SW480 (cell line): ENCODE measurements at regions not wholly inside any gene's neighbourhood (a gene's known extent, or its start where the extent isn't known, plus 50 kb on each side); places are given as distances from the start of the nearest gene placed in this dataset.
"Not testable (repeated sequence)": the region's sequence is repeated elsewhere in the genome, so short reads cannot be mapped to it uniquely, and the experiment has no call there.

Experiments
- DNase-seq: peaks from one replicate; pipeline ENCODE4 v3.0.0-alpha.2; 2016; ENCODE audit warnings: low spot score

DNA sequence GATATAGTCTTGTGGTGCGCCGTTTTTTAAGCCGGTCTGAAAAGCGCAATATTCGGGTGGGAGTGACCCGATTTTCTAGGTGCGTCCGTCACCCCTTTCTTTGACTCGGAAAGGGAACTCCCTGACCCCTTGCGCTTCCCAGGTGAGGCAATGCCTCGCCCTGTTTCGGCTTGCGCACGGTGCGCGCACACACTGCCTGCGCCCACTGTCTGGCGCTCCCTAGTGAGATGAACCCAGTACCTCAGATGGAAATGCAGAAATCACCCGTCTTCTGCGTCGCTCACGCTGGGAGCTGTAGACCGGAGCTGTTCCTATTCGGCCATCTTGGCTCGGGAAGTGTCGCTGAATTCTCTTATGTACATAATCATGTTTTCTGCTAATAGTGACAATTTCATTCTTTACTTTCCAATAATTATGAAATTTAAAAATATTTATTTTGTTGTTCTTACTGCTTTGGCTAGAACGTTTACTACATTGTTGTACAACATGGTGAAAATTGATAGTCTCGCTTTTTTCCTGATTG is 61.2 kb upstream of the MINDY3 start:
- DNase-seq = not testable (repeated sequence)

DNA sequence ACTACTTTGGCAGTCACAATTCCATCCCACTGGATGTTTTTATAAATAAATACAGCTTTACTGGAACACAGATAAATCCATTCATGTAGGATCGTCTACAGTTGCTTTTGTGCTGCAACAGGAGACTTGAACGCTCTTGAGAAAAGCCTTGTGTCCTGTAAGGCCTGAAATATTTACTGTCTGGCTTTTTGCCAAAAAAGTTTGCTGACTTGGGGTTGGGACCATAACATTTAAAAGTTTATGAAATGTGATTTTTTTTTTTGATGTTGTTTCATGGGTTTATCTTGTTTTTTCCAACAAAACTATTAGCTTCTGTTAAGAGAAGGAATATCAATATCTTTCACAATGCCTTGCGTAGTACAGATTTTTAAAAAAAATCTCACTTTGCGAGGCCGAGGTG is 71.1 kb upstream of the MINDY3 start:
- no peak for DNase-seq

DNA sequence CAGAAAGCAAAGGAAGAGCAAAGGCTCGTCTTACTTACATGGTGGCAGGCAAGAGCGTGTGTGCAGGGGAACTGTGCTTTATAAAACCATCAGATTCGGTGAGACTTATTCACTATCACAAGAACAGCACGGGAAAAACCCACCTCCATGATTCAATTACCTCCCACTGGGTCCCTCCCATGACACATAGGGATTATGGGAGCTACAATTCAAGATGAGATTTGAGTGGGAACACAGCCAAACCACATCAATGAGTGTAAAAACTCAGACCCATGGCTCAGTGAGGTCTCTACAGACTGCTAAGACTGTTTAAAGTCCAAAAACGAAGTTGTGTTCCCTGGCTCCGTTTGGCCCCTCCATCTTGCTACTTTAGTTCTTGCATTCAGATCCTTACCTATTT is 79.2 kb upstream of the MINDY3 start:
- peak; percentile 4 for DNase-seq

DNA sequence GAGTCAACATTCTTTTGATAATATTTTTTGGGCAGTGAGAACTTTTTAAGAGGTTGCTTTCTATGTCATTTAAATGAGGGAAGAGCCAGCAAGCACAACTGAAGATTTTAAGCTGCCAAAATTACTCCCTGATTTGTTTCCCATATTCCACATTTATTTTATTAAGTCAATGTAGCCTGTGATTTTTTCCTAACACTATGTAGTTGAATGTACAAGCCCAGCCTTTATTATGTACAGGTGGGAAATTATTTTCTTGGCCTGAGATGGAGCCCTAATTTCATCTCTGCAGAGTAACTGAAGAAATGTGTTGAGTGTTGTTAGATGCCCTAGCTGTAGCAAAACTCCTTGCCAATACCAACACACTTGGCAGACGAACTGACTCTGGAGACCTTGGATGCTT is 83.1 kb upstream of the MINDY3 start:
- no peak for DNase-seq

DNA sequence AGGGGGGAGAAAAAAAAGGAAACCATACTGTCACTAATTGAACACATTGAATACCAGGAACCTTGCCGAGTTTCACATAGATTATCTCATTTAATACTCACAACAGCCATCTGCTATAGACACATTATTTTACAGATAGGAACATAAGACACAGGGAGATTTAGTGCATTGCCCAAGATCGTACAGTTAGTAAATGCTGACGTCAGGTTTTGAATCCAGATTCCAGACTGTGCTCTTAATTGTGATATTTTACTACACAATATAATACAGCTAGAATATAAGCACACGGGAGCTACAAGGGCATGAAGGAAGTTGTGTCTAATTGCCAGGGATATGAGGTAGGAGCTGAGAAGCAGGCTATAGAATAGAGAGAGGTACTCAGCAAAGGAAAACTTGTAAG is 93.9 kb upstream of the MINDY3 start:
- no peak for DNase-seq

DNA sequence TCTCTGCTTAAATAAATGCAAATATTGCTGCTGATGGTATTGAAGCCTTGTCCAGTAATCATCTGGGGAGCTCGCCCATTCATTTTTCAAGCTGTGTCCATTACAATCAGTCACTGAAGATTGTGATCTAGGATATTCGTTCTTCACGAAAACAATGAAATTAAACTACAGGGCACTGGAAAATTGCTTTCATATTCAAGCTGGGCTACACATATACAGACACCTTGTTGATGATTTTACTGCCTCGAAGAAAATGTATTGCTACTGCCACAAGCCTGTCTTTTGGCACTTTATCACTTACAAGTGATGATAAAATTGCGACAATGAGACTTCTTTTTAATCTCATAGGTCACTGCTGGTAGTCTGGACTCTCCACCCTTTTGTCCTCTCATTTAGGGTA is 100.0 kb upstream of the MINDY3 start:
- no peak for DNase-seq

DNA sequence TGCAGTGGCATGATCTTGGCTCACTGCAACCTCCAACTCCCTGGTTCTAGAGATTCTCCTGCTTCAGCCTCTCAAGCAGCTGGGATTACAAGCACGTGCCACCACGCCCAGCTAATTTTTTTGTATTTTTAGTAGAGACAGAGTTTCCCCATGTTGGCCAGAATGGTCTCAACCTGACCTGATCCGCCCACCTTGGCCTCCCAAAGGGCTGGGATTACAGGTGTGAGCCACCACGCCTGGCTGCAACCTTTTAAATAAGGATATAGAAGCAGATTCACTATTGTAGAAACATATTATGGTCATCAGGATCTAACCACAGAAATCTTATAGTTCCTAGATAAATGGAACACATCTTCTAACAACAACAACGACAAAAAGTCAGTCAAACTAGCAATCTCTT is 112.4 kb upstream of the MINDY3 start:
- DNase-seq = not testable (repeated sequence)

DNA sequence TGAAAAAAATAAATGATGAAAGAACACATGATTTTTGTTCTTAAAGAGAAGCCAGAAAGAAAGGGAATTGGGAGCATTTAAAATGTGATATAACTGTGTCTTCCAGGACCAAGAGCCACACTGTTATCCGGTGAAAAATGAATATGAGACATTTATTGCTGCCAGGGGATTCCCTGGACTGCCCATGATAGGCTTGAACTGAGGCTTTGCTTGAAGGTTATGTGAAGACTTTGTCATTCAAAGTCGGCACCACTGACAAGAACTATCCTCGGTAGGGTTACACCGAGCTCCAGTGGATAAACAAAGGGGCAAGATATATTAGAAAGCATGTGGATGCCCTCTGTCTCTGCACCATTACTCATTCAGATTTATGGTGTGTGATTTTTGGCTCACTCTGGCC is 125.4 kb upstream of the MINDY3 start:
- DNase-seq = no peak

DNA sequence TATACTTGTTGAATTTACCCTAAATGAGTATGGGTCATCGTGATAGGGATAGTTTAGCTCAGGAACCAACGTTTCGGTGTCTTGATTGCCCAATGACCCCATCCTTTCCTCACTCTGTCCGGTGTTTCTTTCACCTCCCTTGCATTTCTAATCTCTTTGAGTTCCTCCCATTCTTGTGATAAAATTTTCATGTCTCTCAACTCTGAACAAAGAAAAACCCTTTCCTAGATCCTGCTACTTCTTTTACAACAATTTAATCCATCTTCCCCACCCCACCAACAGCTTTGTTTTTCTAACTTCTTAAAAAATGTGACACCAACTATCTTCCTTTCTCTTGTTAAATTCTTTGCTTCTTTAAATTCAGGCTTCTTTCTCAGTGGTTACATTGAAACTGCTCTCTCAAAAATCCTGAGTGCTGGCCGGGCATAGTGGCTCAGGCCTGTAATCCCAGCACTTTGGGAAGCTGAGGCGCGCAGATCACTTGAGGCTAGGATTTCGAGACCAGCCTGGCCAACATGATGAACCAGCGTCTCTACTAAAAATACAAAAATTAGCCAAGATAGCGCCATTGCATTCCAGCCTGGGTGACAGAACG is 130.3 kb upstream of the MINDY3 start:
- DNase-seq = no peak

DNA sequence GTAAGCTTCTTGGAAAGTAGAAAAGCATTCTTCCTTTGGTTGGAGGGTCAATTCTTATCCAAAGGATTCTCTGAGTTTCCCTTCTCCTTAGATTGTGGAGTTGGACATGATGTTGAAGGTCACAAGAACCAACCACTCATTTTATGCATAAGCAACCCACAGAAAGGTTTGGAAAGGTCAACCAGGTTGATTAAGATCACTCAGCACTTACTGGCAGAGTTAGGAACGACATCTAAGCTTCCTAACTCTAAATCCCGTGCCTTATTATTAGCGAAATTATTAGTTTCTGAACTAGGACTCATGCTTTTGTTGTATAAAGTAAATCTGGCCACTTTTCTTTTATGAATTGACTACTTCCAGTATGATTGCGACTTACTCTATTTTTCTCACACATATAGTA is 137.0 kb upstream of the MINDY3 start:
- DNase-seq = no peak

DNA sequence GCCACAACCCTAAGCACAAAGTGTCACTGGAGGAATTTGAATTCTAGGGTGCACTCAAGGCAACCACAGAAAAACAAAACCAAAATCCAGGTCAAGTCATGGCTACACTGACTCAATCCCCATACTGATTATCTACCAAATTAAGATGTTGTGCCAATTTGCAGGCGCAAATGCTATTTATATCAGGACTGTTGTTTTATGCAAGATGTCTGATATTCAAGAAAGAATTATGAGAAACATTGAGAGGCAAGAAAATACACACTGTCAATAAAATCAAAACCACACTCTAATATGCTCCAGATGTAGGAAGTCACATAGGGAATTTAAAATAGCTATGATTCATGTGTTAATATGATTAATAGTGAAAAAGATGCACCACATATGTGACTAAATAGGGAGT is 141.3 kb upstream of the MINDY3 start:
- no peak for DNase-seq

DNA sequence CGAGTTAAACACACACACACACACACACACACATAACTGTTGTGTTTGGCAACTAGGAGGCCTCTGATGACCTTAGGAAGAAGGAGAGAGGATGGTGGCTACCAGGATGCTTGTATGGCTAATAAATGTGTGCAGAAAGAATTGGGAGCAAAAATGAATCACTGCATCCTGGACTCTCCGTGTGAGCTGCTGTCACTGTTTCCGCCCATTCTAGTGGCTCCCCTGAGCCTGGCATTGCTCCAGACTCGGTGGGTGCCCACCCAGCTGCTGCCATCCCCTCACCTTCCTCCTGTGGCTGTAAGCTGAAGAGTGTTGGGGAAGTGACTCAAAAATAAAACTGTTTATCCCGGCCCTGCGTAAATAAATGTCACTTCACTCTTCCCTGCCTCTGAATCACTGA is 149.5 kb upstream of the MINDY3 start:
- DNase-seq = no peak

DNA sequence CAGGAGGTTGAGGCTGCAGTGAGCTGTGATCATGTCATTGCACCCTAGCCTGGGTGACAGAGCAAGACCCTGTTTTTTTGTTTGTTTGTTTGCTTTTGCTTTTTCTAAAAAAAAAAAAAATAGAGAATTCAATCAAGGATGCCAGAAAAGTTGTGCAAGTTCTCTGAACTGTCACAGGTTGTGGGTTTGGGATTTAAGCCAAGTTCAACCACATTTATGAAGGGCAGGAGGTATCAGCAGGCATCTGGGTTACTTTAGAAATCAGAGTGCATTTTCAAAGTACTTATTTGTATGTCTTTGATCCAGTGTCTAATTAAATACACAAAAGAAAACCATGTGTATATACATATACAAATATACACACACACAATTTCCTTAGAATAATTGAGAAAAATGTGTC is 151.2 kb upstream of the MINDY3 start:
- DNase-seq = no peak

DNA sequence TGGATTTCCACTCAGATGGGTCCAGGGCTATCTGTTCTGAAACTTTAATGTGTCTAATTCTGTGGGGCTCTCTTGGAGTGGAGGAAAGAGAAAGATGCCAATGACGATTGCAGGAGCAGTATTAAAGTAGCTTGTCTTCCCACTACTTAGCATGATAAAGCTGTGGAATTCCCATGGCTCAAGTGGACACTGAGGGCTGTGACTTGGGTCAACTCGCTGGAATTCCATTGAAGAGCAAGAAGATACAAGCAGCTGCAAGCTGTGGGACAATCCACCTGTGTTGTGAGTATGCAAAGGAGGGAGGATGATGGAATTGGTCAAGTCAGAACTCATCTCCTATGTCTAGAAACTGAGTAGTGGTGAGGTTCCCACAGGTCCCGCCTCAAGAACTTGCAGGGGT is 154.2 kb upstream of the MINDY3 start:
- DNase-seq = no peak

DNA sequence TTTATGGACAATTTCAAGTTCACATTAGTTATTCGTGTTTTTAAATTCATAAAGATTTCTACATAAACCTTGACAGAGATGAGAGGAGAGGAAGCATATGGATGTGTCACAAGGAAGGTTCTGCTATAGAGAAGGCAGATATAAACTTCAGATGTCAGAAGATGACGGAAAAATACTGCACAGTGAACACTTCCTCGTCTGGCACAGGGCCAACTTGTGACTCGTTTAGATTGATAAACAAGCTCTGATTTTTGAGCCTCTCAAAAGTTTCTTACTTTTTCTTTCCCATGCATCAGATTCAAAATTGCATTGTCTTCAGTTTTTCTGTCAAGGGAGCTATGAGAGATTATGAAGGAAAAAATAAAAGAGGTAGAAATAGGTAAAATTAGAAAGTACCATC is 156.4 kb upstream of the MINDY3 start:
- no peak for DNase-seq

DNA sequence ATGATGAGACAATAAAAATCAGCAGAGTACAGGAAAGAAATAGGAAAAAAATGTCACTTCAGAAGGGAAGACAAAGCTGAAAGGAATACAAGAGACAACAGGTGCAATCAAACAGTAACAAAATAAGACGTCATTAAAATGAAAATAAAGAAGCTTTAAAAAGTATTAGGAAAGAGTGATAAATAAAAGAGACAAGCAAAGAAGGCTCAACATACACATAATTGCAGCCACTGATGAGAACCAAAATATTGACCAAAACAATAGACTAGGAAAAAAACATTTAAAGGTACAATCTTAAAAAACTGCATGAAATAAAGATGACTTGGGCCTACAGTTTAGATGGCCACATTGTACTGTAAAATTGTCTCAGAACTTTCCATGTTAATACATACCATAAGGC is 160.5 kb upstream of the MINDY3 start:
- no peak for DNase-seq

DNA sequence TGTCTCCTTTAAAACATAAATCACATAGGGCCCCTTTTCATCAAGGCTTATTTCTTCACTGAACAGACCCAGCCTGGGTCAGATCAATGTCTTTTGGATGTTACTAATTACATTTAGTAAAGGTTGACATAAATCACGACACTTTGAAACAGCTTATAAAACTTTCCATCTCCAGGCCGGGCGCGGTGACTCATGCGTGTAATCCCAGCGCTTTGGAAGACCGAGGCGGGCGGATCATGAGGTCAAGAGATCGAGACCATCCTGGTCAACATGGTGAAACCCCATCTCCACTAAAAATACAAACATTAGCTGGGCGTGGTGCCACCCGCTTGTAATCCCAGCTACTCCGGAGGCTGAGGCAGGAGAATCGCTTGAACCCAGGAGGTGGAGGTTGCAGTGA is 166.5 kb upstream of the MINDY3 start:
- DNase-seq = not testable (repeated sequence)

DNA sequence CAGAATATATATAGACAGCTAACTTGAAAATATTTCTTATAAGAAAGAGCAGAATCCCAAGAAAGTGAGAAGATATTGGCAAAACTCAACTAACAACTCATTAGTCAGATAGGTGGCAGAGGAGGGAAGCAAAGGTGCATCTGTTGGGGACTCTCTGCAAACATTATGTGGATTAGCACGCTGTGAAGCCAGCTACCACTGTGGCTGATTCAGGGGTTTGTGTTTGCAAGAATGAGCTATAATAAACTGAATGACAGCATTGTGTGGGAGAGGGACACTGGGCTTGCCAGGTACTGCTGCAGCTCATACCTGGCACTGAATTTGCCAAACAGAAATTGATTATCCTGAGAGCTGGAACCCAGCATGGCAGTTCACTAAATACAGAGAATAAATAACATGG is 170.3 kb upstream of the MINDY3 start:
- DNase-seq = no peak

DNA sequence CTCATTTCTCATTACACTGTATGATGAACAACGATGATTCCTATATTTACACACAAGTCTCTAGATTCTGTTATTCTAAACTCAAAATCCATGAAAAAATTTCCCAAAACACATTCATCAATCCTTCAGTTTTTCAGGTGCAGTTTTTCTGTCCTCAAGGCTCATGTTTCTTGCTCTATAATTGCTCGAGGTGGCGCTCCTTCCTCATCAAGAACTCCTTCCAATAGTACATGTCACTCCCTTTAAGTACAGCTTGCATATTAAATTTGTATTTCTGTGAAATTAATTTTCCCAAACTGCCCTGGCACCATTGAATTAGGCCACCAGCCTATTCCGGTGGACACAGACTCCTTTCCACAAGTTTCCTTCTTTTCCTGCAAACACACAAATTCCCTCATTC is 188.7 kb upstream of the MINDY3 start:
- no peak for DNase-seq

DNA sequence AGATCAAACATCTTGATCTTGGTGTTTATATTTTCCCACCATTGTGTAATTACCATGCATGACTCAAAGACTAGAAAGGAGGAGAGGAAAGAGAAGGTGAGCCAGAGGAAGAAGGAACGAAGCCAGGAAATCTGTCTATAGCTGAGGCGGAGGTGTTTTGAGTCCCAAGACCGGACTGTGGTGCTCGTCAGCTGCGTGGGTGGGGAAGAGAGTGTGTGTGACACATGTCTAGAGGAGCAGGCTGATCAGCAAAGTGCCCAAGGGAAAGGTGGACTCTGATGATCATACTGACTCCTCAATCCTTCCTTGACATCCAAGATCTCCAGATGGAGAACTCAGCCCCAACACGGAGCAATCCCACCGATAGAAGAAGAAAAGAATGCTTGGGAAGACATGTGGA is 189.5 kb upstream of the MINDY3 start:
- DNase-seq = no peak

DNA sequence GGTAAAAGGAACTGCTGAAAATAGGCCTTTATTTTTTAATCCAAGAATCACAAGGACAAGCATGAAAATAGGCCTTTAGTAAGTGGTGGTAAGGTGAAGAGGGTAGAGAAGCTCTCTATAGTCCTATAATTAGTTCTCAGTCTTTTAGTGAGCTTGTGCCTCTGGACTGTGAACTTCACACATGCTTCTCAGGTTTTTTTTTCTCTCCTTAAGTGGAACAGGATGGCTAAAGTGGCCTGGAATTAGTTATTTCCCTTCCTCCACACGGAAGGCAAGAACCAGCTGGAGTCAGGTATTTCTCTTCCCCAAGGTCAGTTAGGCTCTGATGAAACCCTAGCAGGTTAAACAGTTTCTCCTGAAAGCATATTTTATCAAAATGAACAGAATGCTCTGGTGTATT is 203.0 kb upstream of the MINDY3 start:
- no peak for DNase-seq

DNA sequence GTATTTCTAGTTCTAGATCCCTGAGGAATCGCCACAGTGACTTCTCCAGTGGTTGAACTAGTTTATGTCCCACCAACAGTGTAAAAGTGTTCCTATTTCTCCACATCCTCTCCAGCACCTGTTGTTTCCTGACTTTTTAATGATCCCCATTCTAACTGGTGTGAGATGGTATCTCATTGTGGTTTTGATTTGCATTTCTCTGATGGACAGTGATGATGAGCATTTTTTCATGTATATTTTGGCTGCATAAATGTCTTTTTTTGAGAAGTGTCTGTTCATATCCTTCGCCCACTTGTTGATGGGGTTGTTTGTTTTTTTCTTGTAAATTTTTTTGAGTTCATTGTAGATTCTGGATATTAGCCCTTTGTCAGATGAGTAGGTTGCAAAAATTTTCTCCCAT is 223.2 kb upstream of the MINDY3 start:
- DNase-seq = not testable (repeated sequence)

DNA sequence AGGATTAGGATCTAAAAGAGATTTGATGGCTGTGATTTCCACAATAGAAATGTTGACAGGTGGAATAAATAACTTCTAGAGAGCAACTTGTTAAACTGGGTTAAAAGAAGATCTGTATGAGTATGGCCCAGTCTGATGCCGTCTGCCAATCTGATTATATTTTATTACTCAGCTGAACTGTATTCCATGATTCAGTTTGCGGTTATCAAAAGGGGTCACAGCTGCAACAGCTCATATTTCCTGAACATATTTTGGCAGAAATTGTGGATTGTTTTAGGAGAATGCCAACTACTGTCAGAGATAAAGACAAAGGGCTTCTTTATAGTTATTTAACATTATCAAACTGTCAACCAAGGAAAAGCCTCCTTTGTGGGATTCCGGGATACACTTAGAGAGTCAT is 244.8 kb upstream of the MINDY3 start:
- no peak for DNase-seq

DNA sequence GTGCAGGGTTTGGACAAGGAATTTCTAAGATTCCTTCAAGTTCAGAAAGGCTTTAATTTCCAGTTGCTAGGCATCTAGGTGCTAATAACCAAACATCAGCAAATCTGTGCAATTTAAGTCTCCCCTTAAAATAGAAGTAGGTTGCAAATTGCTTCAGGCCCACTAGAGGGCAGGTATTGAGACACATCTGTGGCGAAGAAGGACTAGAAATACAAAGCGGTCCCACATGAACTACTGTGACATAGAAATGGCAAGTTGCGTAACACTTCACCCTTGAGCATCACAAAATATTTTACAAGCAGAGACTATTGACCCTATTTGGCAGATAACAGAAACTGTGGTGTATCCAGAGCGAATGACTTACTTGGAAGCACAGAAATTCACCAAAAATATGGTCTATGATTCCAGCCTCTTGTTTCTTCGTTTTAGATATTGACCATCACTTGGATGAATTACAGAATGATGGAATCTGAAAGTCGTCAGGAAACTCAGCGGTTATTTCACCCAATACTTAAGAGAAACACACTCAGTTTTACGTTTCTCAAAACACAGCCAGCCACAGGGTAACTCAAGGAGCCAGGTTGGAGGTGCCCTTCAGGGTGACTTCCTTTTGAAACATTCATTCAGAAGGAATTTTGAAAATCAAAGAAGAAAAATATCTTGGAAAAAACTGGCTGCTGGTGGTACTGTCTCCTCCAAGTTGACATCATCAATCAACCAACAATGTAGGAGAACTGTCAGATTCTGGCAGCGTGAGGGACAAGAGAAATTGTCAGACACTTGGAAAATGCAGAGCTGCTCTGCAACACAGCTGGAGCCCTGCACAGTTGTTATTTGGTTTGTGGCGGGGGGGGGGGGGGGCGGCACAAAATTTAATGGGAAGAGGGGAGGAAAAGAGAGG is 256.3 kb upstream of the MINDY3 start:
- peak; percentile 50 for DNase-seq
